ENCODE measurements at regions not wholly inside any gene's neighbourhood (a gene's known extent, or its start where the extent isn't known, plus 50 kb on each side); places are given as distances from the start of the nearest gene placed in this dataset.

GRCh38 chr4:166498546-166498945 is 625.5 kb downstream of the TLL1 start:
- no peak for DNase-seq

GRCh38 chr4:166499820-166500219 is 626.8 kb downstream of the TLL1 start:
- DNase-seq, result no peak

GRCh38 chr4:166501941-166502382 is 628.9 kb downstream of the TLL1 start:
- no peak for DNase-seq

GRCh38 chr4:166502660-166503059 is 629.6 kb downstream of the TLL1 start:
- DNase-seq, result no peak

GRCh38 chr4:166506051-166506450 is 633.0 kb downstream of the TLL1 start:
- DNase-seq, result no peak

GRCh38 chr4:166512267-166512666 is 639.2 kb downstream of the TLL1 start:
- no peak for DNase-seq

- no peak for DNase-seq
These were observed 645.3 kb downstream of the TLL1 start for GRCh38 chr4:166518315-166518714.

DNA sequence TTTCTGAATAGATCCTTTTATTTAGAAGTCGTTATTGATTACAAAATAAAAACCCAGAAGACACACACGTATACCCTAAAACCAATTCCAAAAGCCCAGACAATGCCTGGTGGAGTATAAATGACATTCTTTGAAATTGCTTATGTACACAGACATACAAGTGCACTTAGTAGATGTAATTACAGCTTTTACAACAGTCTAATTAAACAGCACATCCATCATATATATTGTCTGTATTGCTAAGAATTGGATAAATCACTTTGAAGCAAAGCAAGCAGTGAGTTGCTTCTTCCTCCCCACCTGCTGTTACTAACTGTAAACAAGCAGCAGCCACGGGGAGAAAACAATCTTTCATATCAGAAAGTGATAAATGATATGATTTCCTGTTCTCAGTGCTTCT is 645.7 kb downstream of the TLL1 start:
- no peak for DNase-seq

- DNase-seq, result no peak
These were observed 646.7 kb downstream of the TLL1 start for GRCh38 chr4:166519774-166520173.

DNA sequence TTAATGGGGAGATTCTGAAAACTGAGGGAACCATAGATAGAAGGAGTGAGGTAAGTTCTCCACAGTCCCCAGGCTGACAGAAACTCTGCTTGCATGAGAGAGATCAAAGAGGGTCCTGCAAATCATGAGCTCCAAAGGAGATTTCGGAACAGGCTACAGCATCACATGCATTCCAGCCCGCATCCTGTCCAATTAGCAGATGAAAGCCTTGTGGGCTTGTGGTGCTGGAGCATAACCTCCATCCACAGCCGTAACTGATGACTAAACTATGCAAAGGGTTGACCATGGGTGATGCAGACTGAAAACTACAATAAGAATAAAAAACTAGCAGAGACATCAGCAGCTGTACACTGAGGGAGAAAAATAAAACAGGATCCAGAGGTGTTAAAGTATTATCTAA is 654.5 kb downstream of the TLL1 start:
- no peak for DNase-seq

GRCh38 chr4:166531703-166532102 is 658.7 kb downstream of the TLL1 start:
- DNase-seq, result no peak

GRCh38 chr4:166535865-166536264 is 662.8 kb downstream of the TLL1 start:
- no peak for DNase-seq

- no peak for DNase-seq
These were observed 665.5 kb downstream of the TLL1 start for GRCh38 chr4:166538491-166539005.

DNA sequence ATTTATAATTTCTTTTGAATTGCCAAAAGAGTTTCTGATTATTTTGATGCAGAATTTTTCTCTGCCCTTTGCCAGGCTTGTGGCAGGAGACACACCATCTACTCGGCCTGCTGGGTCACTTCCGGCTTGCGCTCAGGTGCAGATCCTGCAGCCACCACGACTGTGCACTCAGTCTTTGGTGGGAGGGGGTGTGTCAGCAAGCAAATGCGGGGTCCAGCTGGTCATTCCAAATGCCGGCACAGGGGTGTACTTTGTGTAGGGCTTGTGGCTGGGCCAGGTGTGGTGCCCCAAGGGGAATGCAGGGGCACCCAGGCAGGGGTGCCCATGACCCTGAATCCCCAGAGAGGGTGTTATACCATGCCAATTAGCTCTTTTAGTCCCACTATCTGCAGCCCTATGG is 673.0 kb downstream of the TLL1 start:
- DNase-seq, result no peak

GRCh38 chr4:166577639-166578038 is 656.7 kb downstream of the SPOCK3 start:
- DNase-seq, result no peak

- no peak for DNase-seq
These were observed 648.8 kb downstream of the SPOCK3 start for GRCh38 chr4:166585491-166585890.

DNA sequence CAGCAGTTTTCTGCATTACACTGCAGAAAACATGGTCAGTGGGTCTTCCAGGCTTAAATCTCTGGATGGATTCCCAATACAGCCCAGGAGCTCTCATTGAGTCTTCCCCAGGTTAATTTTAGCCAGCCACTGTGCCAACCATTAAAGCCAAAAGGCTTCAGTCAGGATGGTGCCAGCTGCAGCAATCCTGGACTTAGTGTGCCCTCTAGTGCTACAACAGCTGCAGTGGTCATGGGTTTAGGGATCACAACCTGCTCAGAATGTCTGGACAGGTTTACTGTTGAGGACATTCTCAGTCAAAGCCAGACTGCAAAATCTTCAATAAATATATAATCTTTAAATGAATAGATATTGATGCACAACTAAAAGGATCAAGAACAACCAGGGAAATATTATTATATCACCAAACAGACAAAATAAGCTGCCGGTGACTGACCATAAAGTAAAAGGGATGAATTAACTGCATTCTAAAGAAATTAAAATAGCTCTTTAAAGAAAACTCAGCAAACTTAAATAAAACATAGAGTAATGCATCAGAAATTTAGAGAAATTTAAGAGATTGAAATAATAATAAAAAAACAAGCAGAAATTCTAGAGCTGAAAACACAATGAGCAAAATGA is 639.9 kb downstream of the SPOCK3 start:
- DNase-seq, result peak; percentile 1

DNA sequence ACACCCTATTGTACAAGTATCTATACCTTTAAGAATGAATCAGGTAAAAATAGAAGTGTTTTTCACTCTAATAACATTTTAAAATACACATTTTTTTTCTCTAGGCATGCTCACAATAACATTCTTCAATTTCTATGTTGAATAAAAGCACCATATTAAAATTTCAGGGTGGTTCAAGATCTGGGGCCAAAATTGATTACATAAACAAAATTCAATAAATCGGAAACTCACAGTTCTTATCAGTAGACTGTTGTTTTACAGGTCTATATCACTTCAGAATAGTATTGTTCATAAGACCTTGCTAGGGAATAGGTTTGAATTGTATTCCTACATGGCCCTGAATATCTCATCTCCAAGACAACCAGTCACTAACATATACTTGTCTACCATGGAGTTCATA is 634.0 kb downstream of the SPOCK3 start:
- no peak for DNase-seq

GRCh38 chr4:166602068-166602467 is 632.2 kb downstream of the SPOCK3 start:
- no peak for DNase-seq

DNA sequence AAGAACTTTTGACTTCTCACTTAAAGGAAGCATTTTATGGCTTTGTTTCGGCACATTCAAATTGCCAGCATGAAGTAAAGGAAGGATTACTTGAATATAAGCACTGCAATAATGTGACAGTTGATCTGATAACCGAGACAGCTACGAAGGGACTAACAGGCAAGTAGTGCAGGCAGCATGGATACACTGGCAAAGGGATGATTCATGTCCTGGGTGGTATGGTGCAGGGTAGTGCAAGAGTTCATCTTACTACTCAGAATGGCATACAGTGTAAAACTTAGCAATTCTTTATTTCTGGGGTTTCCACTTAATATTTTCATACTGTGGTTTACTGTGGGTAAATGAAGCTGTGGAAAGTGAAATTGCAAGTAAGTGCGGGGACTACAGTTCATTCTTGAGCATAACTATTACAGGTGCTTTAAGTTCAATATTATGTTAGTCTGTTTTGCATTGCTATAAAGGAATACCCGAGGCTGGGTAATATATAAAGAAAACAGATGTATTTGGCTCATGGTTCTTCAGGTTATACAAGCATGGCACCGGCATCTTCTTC is 611.8 kb downstream of the SPOCK3 start:
- DNase-seq, result no peak

DNA sequence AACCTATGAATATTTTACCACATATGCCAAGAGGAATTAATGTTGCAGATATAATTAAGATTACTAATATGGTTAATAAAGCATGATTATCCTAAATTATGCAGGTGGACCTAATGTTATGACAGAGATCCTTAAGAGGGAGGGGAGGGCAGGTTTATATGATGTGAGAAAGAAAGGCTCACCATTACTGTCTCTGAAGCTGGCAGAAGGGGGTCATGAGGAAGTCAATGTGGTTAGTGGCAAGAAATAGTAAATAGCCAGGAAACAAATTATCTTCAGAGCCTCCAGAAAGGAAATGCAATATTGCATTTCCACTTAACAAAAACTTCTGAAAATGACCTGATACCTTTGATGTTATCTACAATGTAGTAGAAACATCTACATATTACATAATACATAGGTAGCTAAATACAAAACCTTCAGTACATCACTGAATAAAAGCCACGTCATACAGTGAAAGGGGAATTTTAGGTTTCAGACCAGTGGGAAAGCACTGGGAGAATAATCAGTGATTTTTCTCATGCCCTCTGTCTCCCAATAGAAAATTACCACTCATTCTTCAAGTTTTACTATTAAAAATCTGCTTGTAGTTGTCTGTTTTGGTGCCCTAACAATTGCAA is 609.2 kb downstream of the SPOCK3 start:
- DNase-seq, result no peak

GRCh38 chr4:166628454-166628853 is 605.8 kb downstream of the SPOCK3 start:
- no peak for DNase-seq

GRCh38 chr4:166635367-166635766 is 598.9 kb downstream of the SPOCK3 start:
- no peak for DNase-seq

GRCh38 chr4:166637816-166638215 is 596.5 kb downstream of the SPOCK3 start:
- DNase-seq, result no peak

DNA sequence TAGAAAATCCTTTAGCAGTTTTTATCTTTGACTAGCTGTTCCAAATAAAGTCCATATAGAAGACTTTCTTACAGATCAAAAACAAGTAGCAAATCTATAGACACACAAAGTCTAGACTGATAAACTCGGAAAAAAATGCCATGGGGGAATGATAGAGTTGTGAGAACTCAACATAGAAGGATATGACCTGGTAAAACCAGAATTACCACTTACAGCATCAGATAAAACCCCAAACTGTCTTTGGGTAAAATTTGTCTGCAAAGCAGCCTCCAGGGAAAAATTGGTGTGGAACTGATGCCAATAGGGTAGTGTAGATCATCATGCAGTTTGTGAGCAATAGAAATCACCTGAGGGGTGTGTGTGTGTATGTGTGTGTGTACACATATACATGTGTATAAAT is 579.1 kb downstream of the SPOCK3 start:
- no peak for DNase-seq

All from stimulated activated CD4-positive, alpha-beta T cell treated with anti-CD3 and anti-CD28 coated beads, Interleukin-1b, Interleukin-23, amount 100 ng/mL, for 48 hours (primary cell).